C4-2B (cell line): ENCODE measurements at regions not wholly inside any gene's neighbourhood (a gene's known extent, or its start where the extent isn't known, plus 50 kb on each side); places are given as distances from the start of the nearest gene placed in this dataset.

Source experiments
- H3K27ac ChIP-seq: fragments of 450-650 bp; 2 replicates; pipeline ENCODE4 v1.5.1; 2017
- CTCF ChIP-seq: fragments of 450-650 bp; conservative IDR thresholded peaks from 2 replicates; pipeline ENCODE4 v1.5.1; 2017; ENCODE audit warnings: mild to moderate bottlenecking
- ZFX ChIP-seq: fragments of 450-650 bp; IDR thresholded peaks from 2 replicates; pipeline ENCODE4 v1.6.1; 2017

GRCh38 chr12:16658699-16659098, 52.7 kb upstream of the LMO3 start:
- TF ChIP-seq CTCF (no peak), ZFX (no peak)
- no peak overlapping the region for H3K27ac ChIP-seq
